ENCODE measurements at regions not wholly inside any gene's neighbourhood (a gene's known extent, or its start where the extent isn't known, plus 50 kb on each side); places are given as distances from the start of the nearest gene placed in this dataset.

DNA sequence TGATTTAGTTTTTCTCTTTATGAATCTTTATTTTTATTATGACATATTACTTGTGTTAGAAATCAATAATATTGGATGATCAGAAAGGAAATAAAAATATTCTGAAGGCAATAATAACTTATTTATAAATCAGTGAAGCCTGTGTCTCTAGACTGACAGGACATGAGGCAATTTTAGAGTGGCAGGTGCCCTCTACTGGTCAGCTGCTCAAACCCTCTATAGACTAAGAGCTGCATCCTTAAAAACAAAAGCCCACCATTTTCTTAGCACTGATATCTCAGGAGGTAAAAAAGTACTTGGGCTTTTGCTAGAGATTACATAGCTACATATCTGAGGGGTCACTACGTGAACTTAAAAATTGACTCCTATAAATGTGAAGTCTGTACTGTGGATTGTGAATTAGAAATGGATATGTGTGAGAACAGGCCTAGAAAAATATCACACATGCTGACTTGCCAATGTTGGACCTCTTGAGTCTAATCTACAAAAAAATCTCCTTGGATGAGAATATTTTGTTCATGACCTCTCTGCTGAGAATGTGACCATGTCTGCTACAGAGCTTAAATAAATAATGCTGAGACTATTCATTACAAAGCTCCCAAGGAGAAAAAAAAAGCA is 597.9 kb upstream of the ADAMTS5 start:
- Mint-ChIP-seq H3K4me1 (no peaks in the 10 kb centered on the region), H3K9me3 (ENCODE audit: insufficient read depth) (no peaks in the 10 kb centered on the region), H3K4me3 (no peak overlapping the region), H3K27me3 (no peaks in the 10 kb centered on the region), H3K27ac (no peak overlapping the region)
- no peak overlapping the region for H3K4me3 ChIP-seq (ENCODE audit: control extremely low read depth in 1 of 5, extremely low read depth in 1 of 5, insufficient read depth in 1 of 5, low read depth in 2 of 5, low read length in 4 of 5)
- no peaks in the 10 kb centered on the region for H3K9me3 ChIP-seq (ENCODE audit: control extremely low read depth in 1 of 3, control insufficient read depth in 2 of 3, insufficient read depth in 1 of 3, low read length in 2 of 3)
- no peak overlapping the region for H2AFZ ChIP-seq (ENCODE audit: insufficient read depth, low read depth, low read length, poor library complexity, severe bottlenecking)
- TF ChIP-seq, protein P1, sequence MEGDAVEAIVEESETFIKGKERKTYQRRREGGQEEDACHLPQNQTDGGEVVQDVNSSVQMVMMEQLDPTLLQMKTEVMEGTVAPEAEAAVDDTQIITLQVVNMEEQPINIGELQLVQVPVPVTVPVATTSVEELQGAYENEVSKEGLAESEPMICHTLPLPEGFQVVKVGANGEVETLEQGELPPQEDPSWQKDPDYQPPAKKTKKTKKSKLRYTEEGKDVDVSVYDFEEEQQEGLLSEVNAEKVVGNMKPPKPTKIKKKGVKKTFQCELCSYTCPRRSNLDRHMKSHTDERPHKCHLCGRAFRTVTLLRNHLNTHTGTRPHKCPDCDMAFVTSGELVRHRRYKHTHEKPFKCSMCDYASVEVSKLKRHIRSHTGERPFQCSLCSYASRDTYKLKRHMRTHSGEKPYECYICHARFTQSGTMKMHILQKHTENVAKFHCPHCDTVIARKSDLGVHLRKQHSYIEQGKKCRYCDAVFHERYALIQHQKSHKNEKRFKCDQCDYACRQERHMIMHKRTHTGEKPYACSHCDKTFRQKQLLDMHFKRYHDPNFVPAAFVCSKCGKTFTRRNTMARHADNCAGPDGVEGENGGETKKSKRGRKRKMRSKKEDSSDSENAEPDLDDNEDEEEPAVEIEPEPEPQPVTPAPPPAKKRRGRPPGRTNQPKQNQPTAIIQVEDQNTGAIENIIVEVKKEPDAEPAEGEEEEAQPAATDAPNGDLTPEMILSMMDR (IDR thresholded peaks at IDR 0.05) = no peak
- TF ChIP-seq EZH2 (IDR thresholded peaks at IDR 0.05; ENCODE audit: borderline replicate concordance, insufficient read depth, low read depth, low read length, poor library complexity, severe bottlenecking) = no peak
- no peak overlapping the region for H3K27ac ChIP-seq (ENCODE audit: low read length in 2 of 2)
- intact Hi-C loops (cut with micrococcal nuclease) = loop anchor here (5.0 kb wide), 1 partner anchor 37 kb away; no protein-coding TSS in a partner anchor
- H3K27me3 ChIP-seq (replicated peaks in 1 of 4; ENCODE audit: control extremely low read depth in 1 of 4, control insufficient read depth in 3 of 4, insufficient read depth in 4 of 4, low read length in 3 of 4) = no peaks in the 10 kb centered on the region
- CTCF ChIA-PET = no interaction called here
- DNase-seq (no peak), ATAC-seq (ENCODE audit: low read depth) (no peak)
- H3K9ac ChIP-seq (ENCODE audit: low read length) = no peak overlapping the region
- POLR2A ChIA-PET = no interaction called here
- WGBS (ENCODE audit: insufficient coverage) = no CpG with 5 or more reads among the region's 1 CpG
- H3K4me1 ChIP-seq (ENCODE audit: control insufficient read depth in 2 of 2, insufficient read depth in 2 of 2, low read length in 2 of 2) = no peaks in the 10 kb centered on the region
- H3K36me3 ChIP-seq (replicated peaks in 1 of 2; ENCODE audit: control extremely low read depth in 1 of 2, control insufficient read depth in 1 of 2, extremely low read depth in 1 of 2, insufficient read depth in 2 of 2, low read length in 1 of 2) = no peaks in the 10 kb centered on the region
- H3K79me2 ChIP-seq (ENCODE audit: control insufficient read depth, insufficient read depth, low read length) = no peaks in the 10 kb centered on the region
- H3K4me2 ChIP-seq (replicated peaks; ENCODE audit: low read depth, low read length, poor library complexity, severe bottlenecking) = no peak overlapping the region
- H4K20me1 ChIP-seq (ENCODE audit: control insufficient read depth, insufficient read depth, low read length, poor library complexity, severe bottlenecking) = no peaks in the 10 kb centered on the region

DNA sequence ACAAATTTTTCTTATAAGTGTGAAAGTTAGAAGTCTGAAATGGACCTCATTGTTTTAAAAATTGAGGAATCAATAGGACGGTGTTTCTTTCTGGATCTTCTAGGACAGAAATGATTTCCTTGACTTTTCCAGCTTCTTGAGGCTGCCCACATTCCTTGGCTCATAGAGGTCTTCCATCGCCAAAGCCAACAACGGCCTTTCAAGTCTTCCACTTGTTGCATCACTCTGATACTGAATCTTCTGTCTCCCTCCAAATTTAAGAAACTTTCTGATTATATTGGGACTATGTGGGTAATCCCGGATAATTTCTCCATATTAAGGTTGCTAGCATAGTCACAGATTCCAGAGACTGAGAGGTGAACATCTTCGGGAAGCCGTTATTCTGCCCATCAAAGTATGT is 595.4 kb upstream of the ADAMTS5 start:
- H4K20me1 ChIP-seq (ENCODE audit: control insufficient read depth, insufficient read depth, low read length, poor library complexity, severe bottlenecking) = no peaks in the 10 kb centered on the region
- H3K9ac ChIP-seq (ENCODE audit: low read length) = no peak overlapping the region
- Mint-ChIP-seq H3K4me3 (no peak overlapping the region), H3K9me3 (ENCODE audit: insufficient read depth) (peaks cover 2% of the 10 kb centered on the region), H3K27me3 (no peaks in the 10 kb centered on the region), H3K4me1 (no peaks in the 10 kb centered on the region), H3K27ac (no peak overlapping the region)
- no peak overlapping the region for H3K27ac ChIP-seq (ENCODE audit: low read length in 2 of 2)
- intact Hi-C loops (cut with micrococcal nuclease) = loop anchor here (5.0 kb wide), 1 partner anchor 35 kb away; no protein-coding TSS in a partner anchor
- no peaks in the 10 kb centered on the region for H3K79me2 ChIP-seq (ENCODE audit: control insufficient read depth, insufficient read depth, low read length)
- no peak for TF ChIP-seq EZH2 (IDR thresholded peaks at IDR 0.05; ENCODE audit: borderline replicate concordance, insufficient read depth, low read depth, low read length, poor library complexity, severe bottlenecking)
- TF ChIP-seq, protein P1 (IDR thresholded peaks at IDR 0.05) = no peak
- no peaks in the 10 kb centered on the region for H3K27me3 ChIP-seq (replicated peaks in 1 of 4; ENCODE audit: control extremely low read depth in 1 of 4, control insufficient read depth in 3 of 4, insufficient read depth in 4 of 4, low read length in 3 of 4)
- no peaks in the 10 kb centered on the region for H3K36me3 ChIP-seq (replicated peaks in 1 of 2; ENCODE audit: control extremely low read depth in 1 of 2, control insufficient read depth in 1 of 2, extremely low read depth in 1 of 2, insufficient read depth in 2 of 2, low read length in 1 of 2)
- no peaks in the 10 kb centered on the region for H3K9me3 ChIP-seq (ENCODE audit: control extremely low read depth in 1 of 3, control insufficient read depth in 2 of 3, insufficient read depth in 1 of 3, low read length in 2 of 3)
- WGBS (ENCODE audit: insufficient coverage) = 100% methylated on average over 1 of the region's 6 CpGs
- no peaks in the 10 kb centered on the region for H3K4me1 ChIP-seq (ENCODE audit: control insufficient read depth in 2 of 2, insufficient read depth in 2 of 2, low read length in 2 of 2)
- no peak overlapping the region for H3K4me2 ChIP-seq (replicated peaks; ENCODE audit: low read depth, low read length, poor library complexity, severe bottlenecking)
- ChIA-PET POLR2A (no interaction called here), CTCF (no interaction called here)
- H3K4me3 ChIP-seq (ENCODE audit: control extremely low read depth in 1 of 5, extremely low read depth in 1 of 5, insufficient read depth in 1 of 5, low read depth in 2 of 5, low read length in 4 of 5) = no peak overlapping the region
- no peak for DNase-seq
- no peak for ATAC-seq (ENCODE audit: low read depth)
- H2AFZ ChIP-seq (ENCODE audit: insufficient read depth, low read depth, low read length, poor library complexity, severe bottlenecking) = no peak overlapping the region
